ENCODE measurements at regions not wholly inside any gene's neighbourhood (a gene's known extent, or its start where the extent isn't known, plus 50 kb on each side); places are given as distances from the start of the nearest gene placed in this dataset.

DNA sequence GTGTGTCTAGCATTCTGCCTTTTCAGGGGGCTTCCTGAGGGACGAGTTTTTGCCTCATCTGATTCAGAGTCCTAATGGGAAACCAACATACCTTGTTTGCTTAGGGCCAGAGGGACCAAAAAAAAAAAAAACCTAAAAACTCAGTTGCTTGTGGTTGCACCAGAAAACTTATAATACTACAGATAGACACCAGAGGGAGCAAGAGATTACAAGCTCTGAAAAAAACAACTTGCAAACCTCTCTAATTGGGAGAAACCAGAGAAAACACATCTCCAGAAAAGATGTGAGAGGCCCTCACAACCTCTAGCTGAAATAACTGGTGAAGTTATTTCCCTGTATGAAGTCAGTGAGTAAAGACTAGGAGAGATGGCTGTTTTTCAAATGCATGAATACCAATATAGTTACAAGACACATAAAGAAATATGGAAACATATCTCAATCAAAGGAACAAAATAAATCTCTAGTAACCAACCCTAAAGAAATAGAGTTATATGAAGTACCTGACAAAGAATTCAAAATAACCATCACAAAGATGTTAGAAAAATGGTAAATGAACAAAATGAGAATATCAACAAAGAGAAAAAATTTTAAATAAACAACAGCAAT lies 233.7 kb upstream of the NFIA start:
- TF ChIP-seq, protein P1, sequence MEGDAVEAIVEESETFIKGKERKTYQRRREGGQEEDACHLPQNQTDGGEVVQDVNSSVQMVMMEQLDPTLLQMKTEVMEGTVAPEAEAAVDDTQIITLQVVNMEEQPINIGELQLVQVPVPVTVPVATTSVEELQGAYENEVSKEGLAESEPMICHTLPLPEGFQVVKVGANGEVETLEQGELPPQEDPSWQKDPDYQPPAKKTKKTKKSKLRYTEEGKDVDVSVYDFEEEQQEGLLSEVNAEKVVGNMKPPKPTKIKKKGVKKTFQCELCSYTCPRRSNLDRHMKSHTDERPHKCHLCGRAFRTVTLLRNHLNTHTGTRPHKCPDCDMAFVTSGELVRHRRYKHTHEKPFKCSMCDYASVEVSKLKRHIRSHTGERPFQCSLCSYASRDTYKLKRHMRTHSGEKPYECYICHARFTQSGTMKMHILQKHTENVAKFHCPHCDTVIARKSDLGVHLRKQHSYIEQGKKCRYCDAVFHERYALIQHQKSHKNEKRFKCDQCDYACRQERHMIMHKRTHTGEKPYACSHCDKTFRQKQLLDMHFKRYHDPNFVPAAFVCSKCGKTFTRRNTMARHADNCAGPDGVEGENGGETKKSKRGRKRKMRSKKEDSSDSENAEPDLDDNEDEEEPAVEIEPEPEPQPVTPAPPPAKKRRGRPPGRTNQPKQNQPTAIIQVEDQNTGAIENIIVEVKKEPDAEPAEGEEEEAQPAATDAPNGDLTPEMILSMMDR (IDR thresholded peaks at IDR 0.05), result peak in 1 of 4 experiments; percentile 8
- TF ChIP-seq POLR2A (IDR thresholded peaks at IDR 0.05), result no peak
